CD14-positive monocyte (primary cell): ENCODE measurements at regions not wholly inside any gene's neighbourhood (a gene's known extent, or its start where the extent isn't known, plus 50 kb on each side); places are given as distances from the start of the nearest gene placed in this dataset.

Experiments used
- DNase-seq, 3 donors: peaks; one replicate each; pipeline ENCODE4 v3.0.0-alpha.2; 2011 to 2022
- H2AFZ ChIP-seq: 2 replicates; pipeline ENCODE4 v1.6.0; 2012; ENCODE audit warnings: mild to moderate bottlenecking, low read depth, low read length, inconsistent platforms; ENCODE audit not compliant: insufficient read depth, poor library complexity, severe bottlenecking
- H3K27ac ChIP-seq, 2 donors: 1 replicate in 1 of 2; 2 replicates in 1 of 2; pipeline ENCODE4 v1.5.1; 2012 to 2013; ENCODE audit warnings: low read length in 2 of 2, control low read depth in 1 of 2, inconsistent platforms in 1 of 2, low read depth in 1 of 2, mild to moderate bottlenecking in 1 of 2
- H3K27me3 ChIP-seq, 2 donors: one replicate each; pipeline versions ENCODE4 v1.6.0 to v1.6.1; 2011 to 2013; ENCODE audit warnings: low read length in 2 of 2; ENCODE audit not compliant: control insufficient read depth in 2 of 2, insufficient read depth in 2 of 2
- H3K36me3 ChIP-seq, 2 donors: replicated peaks in 1 of 2; 1 replicate in 1 of 2; 2 replicates in 1 of 2; pipeline versions ENCODE4 v1.5.1 to v1.6.1; 2012 to 2013; ENCODE audit warnings: low read length in 2 of 2, control low read depth in 1 of 2, inconsistent platforms in 1 of 2, mild to moderate bottlenecking in 1 of 2; ENCODE audit not compliant: insufficient read depth in 2 of 2, control insufficient read depth in 1 of 2
- H3K4me1 ChIP-seq, 2 donors: 1 replicate in 1 of 2; 2 replicates in 1 of 2; pipeline versions ENCODE4 v1.5.1 to v1.6.1; 2012 to 2013; ENCODE audit warnings: low read length in 2 of 2, control low read depth in 1 of 2, inconsistent platforms in 1 of 2, mild to moderate bottlenecking in 1 of 2, moderate library complexity in 1 of 2; ENCODE audit not compliant: insufficient read depth in 2 of 2, control insufficient read depth in 1 of 2
- H3K4me2 ChIP-seq: replicated peaks from 2 replicates; pipeline ENCODE3; 2012; ENCODE audit warnings: low read length, moderate library complexity, mild to moderate bottlenecking; ENCODE audit not compliant: poor library complexity, severe bottlenecking; ENCODE audit errors: extremely low read depth
- H3K4me3 ChIP-seq, 3 experiments: fragments of 200-600 bp in 1 of 3; sonication (generic) in 1 of 3; replicated peaks in 1 of 3; 1 replicate in 2 of 3; 2 replicates in 1 of 3; pipeline ENCODE4 v1.5.1; 2011 to 2013; ENCODE audit warnings: low read length in 3 of 3, mild to moderate bottlenecking in 3 of 3, control low read depth in 2 of 3, low read depth in 2 of 3, inconsistent platforms in 1 of 3, moderate library complexity in 1 of 3
- H3K79me2 ChIP-seq: 2 replicates; pipeline ENCODE4 v1.6.0; 2012; ENCODE audit warnings: mild to moderate bottlenecking, control low read depth, inconsistent platforms, low read length, moderate library complexity; ENCODE audit not compliant: insufficient read depth
- H3K9ac ChIP-seq: 2 replicates; pipeline ENCODE4 v1.6.0; 2017; ENCODE audit warnings: low read length, mild to moderate bottlenecking; ENCODE audit not compliant: insufficient read depth, poor library complexity, severe bottlenecking
- H3K9me3 ChIP-seq, 2 donors: replicated peaks in 1 of 2; 1 replicate in 1 of 2; 2 replicates in 1 of 2; pipeline versions ENCODE4 v1.5.1 to v1.6.1; 2012 to 2013; ENCODE audit warnings: low read length in 2 of 2, control low read depth in 1 of 2; ENCODE audit not compliant: control insufficient read depth in 1 of 2, insufficient read depth in 1 of 2
- H4K20me1 ChIP-seq: 2 replicates; pipeline ENCODE4 v1.6.0; 2012; ENCODE audit warnings: mild to moderate bottlenecking, low read length, control low read depth, moderate library complexity; ENCODE audit not compliant: insufficient read depth
- H3K27ac Mint-ChIP-seq, 7 donors: one replicate each; pipeline ENCODE4 v1.8.0; 2020; ENCODE audit warnings: mild to moderate bottlenecking in 7 of 7, mixed read lengths in 7 of 7, moderate library complexity in 6 of 7, inconsistent platforms in 2 of 7
- H3K27me3 Mint-ChIP-seq, 3 donors: one replicate each; pipeline ENCODE4 v1.8.0; 2021 to 2022; ENCODE audit warnings: low read depth in 3 of 3, mild to moderate bottlenecking in 3 of 3, mixed read lengths in 3 of 3, moderate library complexity in 3 of 3, inconsistent platforms in 1 of 3
- H3K36me3 Mint-ChIP-seq, 2 donors: one replicate each; pipeline ENCODE4 v1.8.0; 2020; ENCODE audit warnings: mixed read lengths in 2 of 2, inconsistent platforms in 1 of 2, mild to moderate bottlenecking in 1 of 2
- H3K4me1 Mint-ChIP-seq: one replicate; pipeline ENCODE4 v1.8.0; 2020; ENCODE audit warnings: mild to moderate bottlenecking, mixed read lengths
- H3K4me3 Mint-ChIP-seq, 2 donors: one replicate each; pipeline ENCODE4 v1.8.0; 2020; ENCODE audit warnings: mild to moderate bottlenecking in 2 of 2, mixed read lengths in 2 of 2, moderate library complexity in 1 of 2
- H3K9me3 Mint-ChIP-seq, 7 donors: one replicate each; pipeline ENCODE4 v1.8.0; 2020 to 2022; ENCODE audit warnings: mixed read lengths in 7 of 7, mild to moderate bottlenecking in 6 of 7, moderate library complexity in 6 of 7, inconsistent platforms in 2 of 7
- WGBS: methylation state at CpG from one replicate; pipeline ENCODE4 v1.1.5; 2013; ENCODE audit warnings: missing lambda C conversion rate; ENCODE audit not compliant: insufficient coverage; 5-methylcytosine and 5-hydroxymethylcytosine counted together
- intact Hi-C, 2 donors: fragments of 100-400 bp; cut with micrococcal nuclease; formaldehyde crosslinking; loops; one replicate each; pipeline versions ENCODE4 v1.15.0 to v1.15.1; 2023
- TF ChIP-seq, protein P1 (sequence below): fragments of 200-600 bp; IDR thresholded peaks from one replicate; pipeline ENCODE4 v1.8.0; 2022; ENCODE audit warnings: antibody characterized with exemption, mild to moderate bottlenecking

DNA sequence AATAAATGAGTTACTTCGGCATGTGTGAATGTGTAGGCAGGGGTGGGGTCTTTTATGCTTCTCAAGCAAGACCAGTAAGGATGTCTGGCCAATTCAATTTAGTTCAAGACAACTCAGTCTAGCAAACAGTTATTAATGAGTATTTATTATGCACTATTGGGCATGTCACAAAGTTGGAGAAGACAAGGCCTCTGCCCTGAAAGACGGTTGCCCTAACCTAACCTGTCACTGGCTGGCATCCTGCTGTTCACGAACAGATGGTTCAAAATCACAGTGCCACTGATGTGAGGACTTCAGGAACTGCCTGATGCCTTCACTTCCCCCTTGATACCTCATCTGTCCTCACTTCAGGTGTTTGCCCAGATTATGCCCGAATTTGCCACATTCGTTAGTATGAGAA lies 217.8 kb downstream of the SOX2 start:
- H3K27ac ChIP-seq = no peak overlapping the region
- H2AFZ ChIP-seq = no peak overlapping the region
- H3K27ac Mint-ChIP-seq = no peak overlapping the region
- intact Hi-C loops = no loop called here
- WGBS = 98% methylated on average over 4 of the region's 5 CpGs
- H3K36me3 ChIP-seq = no peaks in the 10 kb centered on the region
- H3K9me3 Mint-ChIP-seq = peaks cover 6 to 22% (median 15%) of the 10 kb centered on the region in 7 donors
- no peak overlapping the region for H3K4me3 ChIP-seq
- DNase-seq = no peak
- H3K9ac ChIP-seq = no peak overlapping the region
- H3K27me3 ChIP-seq = no peaks in the 10 kb centered on the region
- no peaks in the 10 kb centered on the region for H3K27me3 Mint-ChIP-seq
- peaks cover 5 to 13% of the 10 kb centered on the region in 2 donors for H3K9me3 ChIP-seq
- H3K79me2 ChIP-seq = no peaks in the 10 kb centered on the region
- H3K4me1 ChIP-seq = no peaks in the 10 kb centered on the region
- H3K4me2 ChIP-seq = no peak overlapping the region
- no peaks in the 10 kb centered on the region for H3K36me3 Mint-ChIP-seq
- H4K20me1 ChIP-seq = no peaks in the 10 kb centered on the region
- no peak overlapping the region for H3K4me3 Mint-ChIP-seq
- H3K4me1 Mint-ChIP-seq = no peaks in the 10 kb centered on the region
- TF ChIP-seq, protein P1, sequence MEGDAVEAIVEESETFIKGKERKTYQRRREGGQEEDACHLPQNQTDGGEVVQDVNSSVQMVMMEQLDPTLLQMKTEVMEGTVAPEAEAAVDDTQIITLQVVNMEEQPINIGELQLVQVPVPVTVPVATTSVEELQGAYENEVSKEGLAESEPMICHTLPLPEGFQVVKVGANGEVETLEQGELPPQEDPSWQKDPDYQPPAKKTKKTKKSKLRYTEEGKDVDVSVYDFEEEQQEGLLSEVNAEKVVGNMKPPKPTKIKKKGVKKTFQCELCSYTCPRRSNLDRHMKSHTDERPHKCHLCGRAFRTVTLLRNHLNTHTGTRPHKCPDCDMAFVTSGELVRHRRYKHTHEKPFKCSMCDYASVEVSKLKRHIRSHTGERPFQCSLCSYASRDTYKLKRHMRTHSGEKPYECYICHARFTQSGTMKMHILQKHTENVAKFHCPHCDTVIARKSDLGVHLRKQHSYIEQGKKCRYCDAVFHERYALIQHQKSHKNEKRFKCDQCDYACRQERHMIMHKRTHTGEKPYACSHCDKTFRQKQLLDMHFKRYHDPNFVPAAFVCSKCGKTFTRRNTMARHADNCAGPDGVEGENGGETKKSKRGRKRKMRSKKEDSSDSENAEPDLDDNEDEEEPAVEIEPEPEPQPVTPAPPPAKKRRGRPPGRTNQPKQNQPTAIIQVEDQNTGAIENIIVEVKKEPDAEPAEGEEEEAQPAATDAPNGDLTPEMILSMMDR = no peak

DNA sequence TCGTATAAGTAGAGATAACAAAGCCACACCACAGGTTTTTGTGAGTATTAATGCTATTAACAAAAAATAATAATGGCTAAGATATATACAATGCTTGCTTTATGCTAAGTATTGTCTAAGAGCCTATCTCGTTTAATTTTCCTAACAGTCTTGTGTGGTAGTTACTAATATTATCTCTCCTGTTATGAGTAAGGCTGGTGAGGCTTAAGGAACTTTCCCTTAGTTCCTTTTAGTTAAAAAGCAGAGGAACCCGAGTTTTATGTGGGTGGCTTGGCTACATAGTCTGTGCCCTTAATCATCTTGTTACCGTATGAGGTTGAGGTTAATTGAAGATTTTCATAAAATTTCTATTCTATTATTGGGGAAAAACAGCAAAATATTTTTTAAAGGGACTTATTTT lies 218.4 kb downstream of the SOX2 start:
- H3K27me3 Mint-ChIP-seq = no peaks in the 10 kb centered on the region
- H3K4me1 Mint-ChIP-seq = no peaks in the 10 kb centered on the region
- H3K9ac ChIP-seq = no peak overlapping the region
- peaks cover 5 to 13% of the 10 kb centered on the region in 2 donors for H3K9me3 ChIP-seq
- no peak overlapping the region for H2AFZ ChIP-seq
- H3K79me2 ChIP-seq = no peaks in the 10 kb centered on the region
- no peak overlapping the region for H3K4me3 ChIP-seq
- H3K27ac Mint-ChIP-seq = no peak overlapping the region
- no peaks in the 10 kb centered on the region for H3K36me3 ChIP-seq
- DNase-seq = no peak
- peaks cover 6 to 25% (median 16%) of the 10 kb centered on the region in 7 donors for H3K9me3 Mint-ChIP-seq
- no peak overlapping the region for H3K27ac ChIP-seq
- H4K20me1 ChIP-seq = no peaks in the 10 kb centered on the region
- H3K4me1 ChIP-seq = no peaks in the 10 kb centered on the region
- TF ChIP-seq, protein P1 = no peak
- no peaks in the 10 kb centered on the region for H3K36me3 Mint-ChIP-seq
- no peak overlapping the region for H3K4me3 Mint-ChIP-seq
- no peaks in the 10 kb centered on the region for H3K27me3 ChIP-seq
- intact Hi-C loops = no loop called here
- no peak overlapping the region for H3K4me2 ChIP-seq
- no CpG with 5 or more reads among the region's 4 CpGs for WGBS
